Activated naive CD4-positive, alpha-beta T cell treated with anti-CD3 and anti-CD28 coated beads for 36 hours (primary cell): ENCODE measurements at regions not wholly inside any gene's neighbourhood (a gene's known extent, or its start where the extent isn't known, plus 50 kb on each side); places are given as distances from the start of the nearest gene placed in this dataset.
"Not testable (repeated sequence)": the region's sequence is repeated elsewhere in the genome, so short reads cannot be mapped to it uniquely, and the experiment has no call there.

Source experiments
- CTCF ChIA-PET: fragments of 350-600 bp; sonication (Branson Sonifier 250); formaldehyde crosslinking; loops from one replicate; lab custom pipeline; 2021; ENCODE audit warnings: antibody characterized with exemption; lab: Charles Lee
- DNase-seq: peaks from one replicate; pipeline ENCODE4 v3.0.0-alpha.2; 2020
- H3K27ac Mint-ChIP-seq: one replicate; pipeline ENCODE4 v1.8.0; 2021; ENCODE audit warnings: mild to moderate bottlenecking, mixed read lengths
- H3K27me3 Mint-ChIP-seq: one replicate; pipeline ENCODE4 v1.8.0; 2021; ENCODE audit warnings: low read depth, mixed read lengths
- H3K36me3 Mint-ChIP-seq: one replicate; pipeline ENCODE4 v1.8.0; 2021; ENCODE audit warnings: low read depth, mixed read lengths
- H3K4me1 Mint-ChIP-seq: one replicate; pipeline ENCODE4 v1.8.0; 2021; ENCODE audit warnings: low read depth, mixed read lengths
- H3K4me3 Mint-ChIP-seq: one replicate; pipeline ENCODE4 v1.8.0; 2021; ENCODE audit warnings: mild to moderate bottlenecking, moderate library complexity, mixed read lengths
- H3K9me3 Mint-ChIP-seq: one replicate; pipeline ENCODE4 v1.8.0; 2021; ENCODE audit warnings: mixed read lengths
- intact Hi-C: fragments of 100-400 bp; cut with micrococcal nuclease; formaldehyde crosslinking; loops from one replicate; pipeline ENCODE4 v1.15.1; 2023

GRCh38 chr21:13985865-13986863, 224.6 kb downstream of the LIPI start:
- CTCF ChIA-PET, H3K4me3 Mint-ChIP-seq, H3K4me1 Mint-ChIP-seq, H3K9me3 Mint-ChIP-seq, intact Hi-C loops, H3K27ac Mint-ChIP-seq, DNase-seq, H3K36me3 Mint-ChIP-seq, H3K27me3 Mint-ChIP-seq: not testable (repeated sequence)

GRCh38 chr21:13985137-13985864, 225.5 kb downstream of the LIPI start:
- DNase-seq, H3K4me1 Mint-ChIP-seq, H3K9me3 Mint-ChIP-seq, H3K27ac Mint-ChIP-seq, CTCF ChIA-PET, H3K27me3 Mint-ChIP-seq, H3K4me3 Mint-ChIP-seq, intact Hi-C loops, H3K36me3 Mint-ChIP-seq: not testable (repeated sequence)

- H3K27me3 Mint-ChIP-seq, H3K27ac Mint-ChIP-seq, H3K36me3 Mint-ChIP-seq, H3K9me3 Mint-ChIP-seq, H3K4me3 Mint-ChIP-seq, intact Hi-C loops, DNase-seq, CTCF ChIA-PET, H3K4me1 Mint-ChIP-seq: not testable (repeated sequence)
Measured at GRCh38 chr21:13984728-13985127, 226.0 kb downstream of the LIPI start.

- H3K9me3 Mint-ChIP-seq, H3K4me3 Mint-ChIP-seq, DNase-seq, H3K27ac Mint-ChIP-seq, intact Hi-C loops, H3K4me1 Mint-ChIP-seq, CTCF ChIA-PET, H3K27me3 Mint-ChIP-seq, H3K36me3 Mint-ChIP-seq: not testable (repeated sequence)
Measured at GRCh38 chr21:13981176-13982087, 229.3 kb downstream of the LIPI start.

GRCh38 chr21:13980115-13980662, 230.6 kb downstream of the LIPI start:
- H3K4me3 Mint-ChIP-seq = peak overlapping the region; percentile 79
- intact Hi-C loops, H3K27me3 Mint-ChIP-seq, CTCF ChIA-PET, H3K4me1 Mint-ChIP-seq, H3K27ac Mint-ChIP-seq, H3K9me3 Mint-ChIP-seq, H3K36me3 Mint-ChIP-seq: not testable (repeated sequence)
- DNase-seq = peak; percentile 84

- H3K4me3 Mint-ChIP-seq = peak overlapping the region; percentile 79
- H3K4me1 Mint-ChIP-seq, H3K27me3 Mint-ChIP-seq, intact Hi-C loops, H3K27ac Mint-ChIP-seq, H3K36me3 Mint-ChIP-seq, CTCF ChIA-PET, H3K9me3 Mint-ChIP-seq, DNase-seq: not testable (repeated sequence)
Measured at GRCh38 chr21:13979608-13980007, 231.1 kb downstream of the LIPI start.

GRCh38 chr21:13974582-13974981, 236.2 kb downstream of the LIPI start:
- H3K27me3 Mint-ChIP-seq, H3K36me3 Mint-ChIP-seq, DNase-seq, H3K4me1 Mint-ChIP-seq, H3K27ac Mint-ChIP-seq, H3K9me3 Mint-ChIP-seq, CTCF ChIA-PET, H3K4me3 Mint-ChIP-seq, intact Hi-C loops: not testable (repeated sequence)

- H3K27me3 Mint-ChIP-seq, H3K9me3 Mint-ChIP-seq, CTCF ChIA-PET, DNase-seq, H3K27ac Mint-ChIP-seq, intact Hi-C loops, H3K4me1 Mint-ChIP-seq, H3K4me3 Mint-ChIP-seq, H3K36me3 Mint-ChIP-seq: not testable (repeated sequence)
Measured at GRCh38 chr21:13969853-13970252, 240.9 kb downstream of the LIPI start.

GRCh38 chr21:13969002-13969401, 241.8 kb downstream of the LIPI start:
- H3K36me3 Mint-ChIP-seq, CTCF ChIA-PET, DNase-seq, H3K27me3 Mint-ChIP-seq, H3K4me1 Mint-ChIP-seq, H3K4me3 Mint-ChIP-seq, intact Hi-C loops, H3K9me3 Mint-ChIP-seq, H3K27ac Mint-ChIP-seq: not testable (repeated sequence)

- H3K4me1 Mint-ChIP-seq, H3K4me3 Mint-ChIP-seq, H3K27ac Mint-ChIP-seq, H3K9me3 Mint-ChIP-seq, intact Hi-C loops, CTCF ChIA-PET, H3K36me3 Mint-ChIP-seq, DNase-seq, H3K27me3 Mint-ChIP-seq: not testable (repeated sequence)
Measured at GRCh38 chr21:13963259-13963658, 247.5 kb downstream of the LIPI start.

GRCh38 chr21:13937236-13937635, 273.5 kb downstream of the LIPI start:
- no peaks in the 10 kb centered on the region for H3K4me1 Mint-ChIP-seq
- DNase-seq = no peak
- H3K27ac Mint-ChIP-seq = no peak overlapping the region
- intact Hi-C loops = no loop called here
- no peaks in the 10 kb centered on the region for H3K9me3 Mint-ChIP-seq
- H3K4me3 Mint-ChIP-seq = no peak overlapping the region
- H3K27me3 Mint-ChIP-seq = peaks cover 2% of the 10 kb centered on the region
- peaks cover 18% of the 10 kb centered on the region for H3K36me3 Mint-ChIP-seq
- CTCF ChIA-PET = no interaction called here
